ENCODE measurements at regions not wholly inside any gene's neighbourhood (a gene's known extent, or its start where the extent isn't known, plus 50 kb on each side); places are given as distances from the start of the nearest gene placed in this dataset.
A peak's percentile ranks its signal among the peaks of the same experiment; 100 is the strongest.

DNA sequence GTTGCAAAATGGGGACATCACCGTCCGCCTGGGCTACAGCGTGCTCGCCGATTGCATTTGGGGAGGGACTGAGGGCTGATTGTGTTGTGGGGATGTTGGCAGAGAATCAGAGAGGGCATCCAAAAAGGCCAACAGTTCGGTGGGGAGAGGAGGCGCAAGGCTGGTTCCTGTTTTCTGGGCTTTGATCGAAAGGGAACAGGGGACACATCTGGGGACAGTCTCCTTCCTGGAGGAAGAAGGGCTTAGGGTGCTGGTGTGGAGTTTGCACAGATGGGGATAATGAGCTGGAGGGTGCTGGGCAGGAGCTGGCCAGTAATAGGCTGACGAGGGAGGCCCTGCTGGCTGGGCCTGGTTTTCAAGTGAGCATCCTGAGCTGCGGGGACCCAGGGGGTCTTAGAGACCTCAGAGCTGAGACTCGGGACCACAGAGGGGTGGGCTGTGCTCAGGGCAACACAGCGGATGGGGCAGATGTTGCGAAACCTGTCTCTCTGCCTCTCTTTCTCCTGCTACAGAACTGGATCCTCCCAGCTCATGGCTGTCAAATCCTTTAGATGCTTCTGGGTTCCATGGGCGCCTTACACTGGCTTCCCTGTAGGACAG, 288.7 kb downstream of the SEC14L1 start:
- TF ChIP-seq, protein P1, sequence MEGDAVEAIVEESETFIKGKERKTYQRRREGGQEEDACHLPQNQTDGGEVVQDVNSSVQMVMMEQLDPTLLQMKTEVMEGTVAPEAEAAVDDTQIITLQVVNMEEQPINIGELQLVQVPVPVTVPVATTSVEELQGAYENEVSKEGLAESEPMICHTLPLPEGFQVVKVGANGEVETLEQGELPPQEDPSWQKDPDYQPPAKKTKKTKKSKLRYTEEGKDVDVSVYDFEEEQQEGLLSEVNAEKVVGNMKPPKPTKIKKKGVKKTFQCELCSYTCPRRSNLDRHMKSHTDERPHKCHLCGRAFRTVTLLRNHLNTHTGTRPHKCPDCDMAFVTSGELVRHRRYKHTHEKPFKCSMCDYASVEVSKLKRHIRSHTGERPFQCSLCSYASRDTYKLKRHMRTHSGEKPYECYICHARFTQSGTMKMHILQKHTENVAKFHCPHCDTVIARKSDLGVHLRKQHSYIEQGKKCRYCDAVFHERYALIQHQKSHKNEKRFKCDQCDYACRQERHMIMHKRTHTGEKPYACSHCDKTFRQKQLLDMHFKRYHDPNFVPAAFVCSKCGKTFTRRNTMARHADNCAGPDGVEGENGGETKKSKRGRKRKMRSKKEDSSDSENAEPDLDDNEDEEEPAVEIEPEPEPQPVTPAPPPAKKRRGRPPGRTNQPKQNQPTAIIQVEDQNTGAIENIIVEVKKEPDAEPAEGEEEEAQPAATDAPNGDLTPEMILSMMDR (IDR thresholded peaks at IDR 0.05): no peak
- TF ChIP-seq ZFX (IDR thresholded peaks at IDR 0.05; ENCODE audit: borderline replicate concordance): no peak
- no peak overlapping the region for H3K27ac ChIP-seq

DNA sequence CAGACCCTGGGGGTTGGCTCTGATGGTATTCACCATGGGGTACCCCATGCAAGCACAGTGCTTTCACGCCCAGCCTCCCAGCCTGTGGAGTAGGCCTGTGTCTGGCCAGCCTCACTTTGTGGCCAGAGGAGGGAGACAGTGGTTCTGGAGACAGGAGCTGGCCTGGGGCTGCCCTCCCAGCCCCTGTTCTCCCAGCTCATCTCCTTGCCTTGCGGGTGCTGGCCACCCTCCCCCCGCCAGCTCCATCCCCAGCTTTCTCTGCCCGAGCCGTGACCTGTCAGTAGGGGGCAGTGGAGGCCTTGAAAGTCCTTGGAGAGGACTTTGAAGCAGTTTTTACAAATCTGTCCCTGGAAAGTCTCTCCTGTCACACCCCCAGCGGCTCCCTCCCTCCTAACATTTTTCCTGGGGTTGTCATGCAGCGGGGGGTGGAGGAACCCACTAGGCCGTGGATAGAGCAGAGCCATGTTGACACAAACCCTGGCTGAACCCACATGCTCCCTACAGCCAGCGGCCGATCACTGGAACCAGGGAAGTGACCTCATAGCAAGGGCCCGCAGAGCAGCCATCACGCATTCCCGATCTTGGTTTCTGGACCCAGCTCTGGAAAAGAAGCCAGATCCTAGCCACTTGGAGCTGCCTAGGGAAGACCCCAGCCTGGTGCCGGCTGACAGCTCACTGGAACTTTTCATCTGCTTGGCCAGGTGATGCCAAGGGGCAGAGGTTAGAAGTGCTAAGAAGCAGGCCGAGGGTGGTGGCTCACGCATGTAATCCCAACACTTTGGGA, 289.4 kb downstream of the SEC14L1 start:
- no peak overlapping the region for H3K27ac ChIP-seq
- TF ChIP-seq, protein P1 (IDR thresholded peaks at IDR 0.05): peak; percentile 78
- TF ChIP-seq ZFX (IDR thresholded peaks at IDR 0.05; ENCODE audit: borderline replicate concordance): no peak

DNA sequence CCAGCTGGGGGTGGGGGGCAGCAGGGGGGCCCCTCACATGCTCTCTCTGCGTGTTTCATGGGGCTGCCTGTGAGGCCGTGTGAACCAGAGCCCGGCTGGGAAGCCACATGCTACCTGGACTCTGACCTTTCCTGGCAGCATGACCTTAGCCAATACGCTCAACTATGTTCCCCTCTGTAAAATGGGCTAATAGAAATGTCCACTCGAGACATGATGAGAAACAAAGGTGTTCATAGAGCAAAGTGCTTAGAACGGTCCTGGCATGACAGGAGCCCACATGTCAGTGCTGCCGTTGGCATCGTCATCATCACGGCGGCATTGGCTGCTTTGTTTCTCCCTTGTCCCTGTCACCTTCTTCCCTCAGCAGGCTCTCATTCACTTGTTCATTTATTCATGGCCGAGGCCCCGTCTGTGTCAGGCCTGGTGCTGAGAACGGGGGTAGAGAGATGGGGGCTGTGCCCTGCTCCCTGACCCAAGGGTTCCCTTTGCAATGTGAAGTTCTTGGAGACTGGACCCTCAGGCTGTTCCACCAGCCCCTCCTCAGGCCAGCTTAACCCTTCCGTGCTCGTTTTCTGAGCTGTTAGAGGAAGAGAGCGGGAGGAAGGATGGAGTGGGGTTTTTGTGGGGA, 291.4 kb downstream of the SEC14L1 start:
- H3K27ac ChIP-seq: no peak overlapping the region
- TF ChIP-seq, protein P1 (IDR thresholded peaks at IDR 0.05): no peak
- no peak for TF ChIP-seq ZFX (IDR thresholded peaks at IDR 0.05; ENCODE audit: borderline replicate concordance)

DNA sequence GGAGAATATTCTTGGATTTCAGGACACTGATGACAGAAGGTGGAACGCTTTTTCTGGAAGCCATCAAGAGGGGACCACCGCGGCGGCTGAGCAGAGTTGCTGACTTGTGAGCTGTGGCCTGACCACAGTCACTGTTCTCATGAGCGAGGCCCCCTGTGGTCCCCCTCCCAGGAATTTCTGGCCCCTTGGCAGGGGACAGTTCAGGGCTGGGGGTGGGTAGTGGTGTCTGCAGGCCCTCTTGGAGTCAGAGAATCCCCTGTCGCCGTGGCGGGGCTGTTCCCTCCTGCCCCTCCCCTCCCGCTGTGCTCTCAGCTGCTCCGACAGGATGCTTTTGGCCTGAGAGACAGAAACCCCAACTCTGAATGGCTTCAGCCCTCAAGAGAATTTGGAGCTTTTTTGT, 292.0 kb downstream of the SEC14L1 start:
- no peak overlapping the region for H3K27ac ChIP-seq
- TF ChIP-seq ZFX (IDR thresholded peaks at IDR 0.05; ENCODE audit: borderline replicate concordance): no peak
- TF ChIP-seq, protein P1 (IDR thresholded peaks at IDR 0.05): no peak

- H3K27ac ChIP-seq: no peak overlapping the region
- TF ChIP-seq, protein P1 (IDR thresholded peaks at IDR 0.05): no peak
- no peak for TF ChIP-seq ZFX (IDR thresholded peaks at IDR 0.05; ENCODE audit: borderline replicate concordance)
Observed at GRCh38 chr17:77433385-77434135, 292.8 kb downstream of the SEC14L1 start.

- TF ChIP-seq, protein P1 (IDR thresholded peaks at IDR 0.05): no peak
- no peak for TF ChIP-seq ZFX (IDR thresholded peaks at IDR 0.05; ENCODE audit: borderline replicate concordance)
- no peak overlapping the region for H3K27ac ChIP-seq
Observed at GRCh38 chr17:77434136-77435114, 293.7 kb downstream of the SEC14L1 start.

All from 22Rv1 (cell line).